ENCODE measurements at regions not wholly inside any gene's neighbourhood (a gene's known extent, or its start where the extent isn't known, plus 50 kb on each side); places are given as distances from the start of the nearest gene placed in this dataset.

DNA sequence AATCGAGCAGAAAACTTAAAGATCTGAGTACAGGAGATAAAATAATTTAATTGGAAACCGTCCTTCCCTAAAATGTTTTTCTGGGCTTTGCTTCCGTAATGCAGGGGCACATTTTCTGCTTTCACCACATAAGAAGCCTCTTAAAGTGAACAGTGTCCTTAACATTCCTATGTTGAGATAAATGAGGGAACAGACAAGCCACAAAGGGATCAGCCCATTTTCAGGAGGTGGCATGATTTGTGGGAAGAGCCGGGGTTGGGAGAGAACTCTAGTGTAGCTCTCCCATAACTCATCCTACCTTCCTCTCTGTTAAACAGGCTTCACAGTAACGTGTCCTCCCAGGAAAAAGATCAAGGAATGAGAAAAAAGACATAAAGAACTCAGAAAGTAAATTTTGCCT, 56.9 kb upstream of the ACVR1C start:
- peaks cover 0 to 1% (median 0%) of the 10 kb centered on the region in 5 donors for H3K27me3 Mint-ChIP-seq
- POLR2A ChIA-PET, result no interaction called here
- DNase-seq, result no peak
- H3K27ac Mint-ChIP-seq, result no peak overlapping the region
- H3K4me3 Mint-ChIP-seq, result no peak overlapping the region
- ATAC-seq, result no peak
- H3K4me1 Mint-ChIP-seq, result no peaks in the 10 kb centered on the region
- H3K36me3 Mint-ChIP-seq, result no peaks in the 10 kb centered on the region
- no peaks in the 10 kb centered on the region for H3K9me3 Mint-ChIP-seq

DNA sequence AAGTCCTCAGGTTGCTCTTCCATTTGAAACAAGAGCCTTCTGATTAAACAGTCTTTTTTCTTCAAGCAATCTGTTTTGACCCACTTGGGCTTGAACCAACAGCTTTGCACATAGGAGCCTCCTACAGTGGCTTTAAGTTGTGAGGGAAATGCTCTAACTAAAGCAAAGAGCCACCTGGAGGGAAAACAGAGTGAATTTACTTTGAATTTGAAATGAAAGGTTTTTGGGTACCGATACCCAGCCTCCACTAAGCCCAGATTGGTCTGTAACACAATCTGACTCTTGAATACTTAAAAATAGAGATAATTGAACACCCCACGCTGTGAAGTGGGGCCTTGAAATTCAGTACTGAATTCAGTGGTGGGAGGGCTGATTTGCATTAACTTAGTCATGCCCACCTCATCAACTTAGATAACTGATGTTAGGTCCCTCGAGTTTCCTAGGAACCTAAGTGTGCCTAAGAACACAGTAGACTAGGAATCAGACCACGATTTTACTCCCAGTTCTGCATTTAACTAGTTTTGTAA, 56.3 kb upstream of the ACVR1C start:
- Mint-ChIP-seq H3K4me3 (no peak overlapping the region), H3K27me3 (peaks cover 0 to 1% (median 0%) of the 10 kb centered on the region in 5 donors), H3K27ac (no peak overlapping the region), H3K4me1 (no peaks in the 10 kb centered on the region), H3K9me3 (no peaks in the 10 kb centered on the region), H3K36me3 (no peaks in the 10 kb centered on the region)
- DNase-seq, result no peak
- no peak for ATAC-seq
- POLR2A ChIA-PET, result interaction anchor here (0.6 kb wide), 1 partner anchor 11 kb away, joined by 3 read pairs; no protein-coding TSS in a partner anchor

Measured in naive thymus-derived CD8-positive, alpha-beta T cell (primary cell).